ENCODE measurements at regions not wholly inside any gene's neighbourhood (a gene's known extent, or its start where the extent isn't known, plus 50 kb on each side); places are given as distances from the start of the nearest gene placed in this dataset.

GRCh38 chr9:108095496-108095895, 605.9 kb upstream of the KLF4 start:
- Histone ChIP-seq H2AK5ac (ENCODE audit: insufficient read length, low read length) (no peak overlapping the region), H2BK12ac (ENCODE audit: insufficient read length, low read depth, low read length) (no peak overlapping the region), H4K8ac (replicated peaks; ENCODE audit: insufficient read length, low read depth, low read length) (no peak overlapping the region), H3K9ac (ENCODE audit: extremely low read depth, insufficient read length, low read length) (no peak overlapping the region), H3K4me1 (ENCODE audit: insufficient read depth, low read length) (peaks cover 8% of the 10 kb centered on the region; the same call in 1 of the 2 replicates), H3K56ac (ENCODE audit: insufficient read length, low read depth, low read length) (no peak overlapping the region), H2BK5ac (ENCODE audit: insufficient read length, low read length) (no peak overlapping the region), H3T11ph (ENCODE audit: low read length) (no peak overlapping the region), H4K20me1 (ENCODE audit: control insufficient read depth, insufficient read depth, insufficient read length) (no peaks in the 10 kb centered on the region), H3K27me3 (ENCODE audit: insufficient read depth, low read length) (no peaks in the 10 kb centered on the region), H2BK15ac (ENCODE audit: low read depth, low read length) (no peak overlapping the region), H2BK120ac (ENCODE audit: low read depth, low read length, poor library complexity, severe bottlenecking) (no peak overlapping the region), H4K5ac (ENCODE audit: insufficient read length, low read depth, low read length) (no peak overlapping the region), H3K27ac (ENCODE audit: insufficient read length, low read depth, low read length) (no peak overlapping the region), H3K79me2 (ENCODE audit: insufficient read depth, low read length) (no peaks in the 10 kb centered on the region), H3K4me2 (ENCODE audit: insufficient read depth, insufficient read length, low read length) (no peak overlapping the region), H2BK20ac (ENCODE audit: low read depth, low read length, poor library complexity, severe bottlenecking) (no peak overlapping the region), H4K91ac (ENCODE audit: insufficient read length, low read depth, low read length) (no peak overlapping the region), H3K79me1 (ENCODE audit: insufficient read depth, low read depth, low read length, poor library complexity, severe bottlenecking) (no peaks in the 10 kb centered on the region), H3K23me2 (ENCODE audit: insufficient read length, low read depth, low read length, poor library complexity, severe bottlenecking) (no peaks in the 10 kb centered on the region), H3K4ac (ENCODE audit: low read depth, low read length) (no peak overlapping the region), H3K18ac (ENCODE audit: insufficient read length, low read depth, low read length) (no peak overlapping the region), H3K14ac (ENCODE audit: insufficient read depth, low read length) (no peak overlapping the region), H3K23ac (ENCODE audit: insufficient read length, low read depth, low read length) (no peak overlapping the region), H3K9me3 (ENCODE audit: control insufficient read depth, low read depth, low read length) (peaks cover 5% of the 10 kb centered on the region), H2AFZ (ENCODE audit: low read length) (no peak overlapping the region)
- Mint-ChIP-seq H3K4me3 (no peak overlapping the region), H3K27me3 (ENCODE audit: low read depth) (peaks cover 24% of the 10 kb centered on the region), H3K9me3 (peaks cover 8% of the 10 kb centered on the region in 2 experiments; a peak in 4 of 5 replicates), H3K27ac (peak overlapping the region in 2 of 3 experiments; percentile 86 to 98; a peak in 4 of 7 replicates), H3K36me3 (ENCODE audit: insufficient read depth in 1 of 3, low read depth in 3 of 3) (peaks cover 4 to 11% (median 9%) of the 10 kb centered on the region in 3 experiments; a peak in 6 of 7 replicates), H3K4me1 (peaks cover 26 to 31% of the 10 kb centered on the region in 2 experiments)
- TF ChIP-seq CTCF (conservative IDR thresholded peaks at IDR 0.05): no peak
- WGBS (ENCODE audit: extremely low coverage, insufficient read length, low lambda C conversion rate): no CpG with 5 or more reads among the region's 1 CpG
- DNase-seq: no peak
